MG63 (cell line): ENCODE measurements at regions not wholly inside any gene's neighbourhood (a gene's known extent, or its start where the extent isn't known, plus 50 kb on each side); places are given as distances from the start of the nearest gene placed in this dataset.
"Not testable (repeated sequence)": the region's sequence is repeated elsewhere in the genome, so short reads cannot be mapped to it uniquely, and the experiment has no call there.

Experiments
- DNase-seq: peaks from one replicate; pipeline ENCODE4 v3.0.0-alpha.2; 2020
- H3K27me3 ChIP-seq: fragments of 250-450 bp; sonication (Bioruptor Pico); 2 replicates; pipeline ENCODE4 v1.5.1; 2020; ENCODE audit warnings: mild to moderate bottlenecking, moderate library complexity
- H3K36me3 ChIP-seq: fragments of 250-450 bp; sonication (Bioruptor Pico); 2 replicates; pipeline ENCODE4 v1.5.1; 2020; ENCODE audit warnings: mild to moderate bottlenecking, moderate library complexity
- H3K4me3 ChIP-seq: fragments of 250-450 bp; sonication (Bioruptor Pico); 2 replicates; pipeline ENCODE4 v1.5.1; 2020; ENCODE audit warnings: mild to moderate bottlenecking, moderate library complexity
- H3K9me3 ChIP-seq: fragments of 250-450 bp; sonication (Bioruptor Pico); 2 replicates; pipeline ENCODE4 v1.5.1; 2020; ENCODE audit warnings: mild to moderate bottlenecking, moderate library complexity

DNA sequence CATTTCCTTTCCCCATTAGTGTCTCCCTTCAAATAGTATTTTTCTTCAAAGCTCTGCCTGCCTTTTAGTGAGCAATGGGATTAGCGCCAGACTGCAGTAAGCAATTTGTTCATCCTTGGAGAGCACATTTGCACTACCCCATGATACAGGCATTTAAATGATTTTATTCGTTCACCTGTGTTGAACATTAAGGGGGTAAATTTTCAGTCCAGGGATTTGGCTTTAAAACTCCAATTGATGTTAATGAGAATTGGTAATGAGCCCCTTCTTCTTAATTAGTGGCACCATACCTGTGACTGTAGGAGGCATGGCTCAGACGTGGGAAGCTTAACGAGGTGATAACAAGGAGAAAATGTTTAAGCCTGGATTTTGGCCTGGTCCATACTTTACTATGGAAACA lies 161.4 kb upstream of the NANOGP8 start:
- DNase-seq: no peak
- no peaks in the 10 kb centered on the region for H3K9me3 ChIP-seq

DNA sequence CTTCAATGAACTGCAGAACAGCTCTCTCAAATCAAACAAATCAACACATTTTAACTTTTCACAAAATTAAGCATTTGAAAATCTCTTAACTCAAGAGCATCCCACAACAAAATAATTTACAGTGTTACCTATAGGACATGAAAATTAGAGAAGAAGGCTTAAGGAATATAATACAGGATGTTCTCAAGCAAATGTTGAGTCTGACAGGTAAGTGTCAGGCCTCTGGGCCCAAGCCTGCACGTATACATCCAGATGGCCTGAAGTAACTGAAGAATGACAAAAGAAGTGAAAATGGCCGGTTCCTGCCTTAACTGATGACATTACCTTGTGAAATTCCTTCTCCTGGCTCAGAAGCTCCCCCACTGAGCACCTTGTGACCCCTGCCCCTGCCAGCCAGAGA lies 160.6 kb upstream of the NANOGP8 start:
- not testable (repeated sequence) for H3K4me3 ChIP-seq, H3K36me3 ChIP-seq, H3K9me3 ChIP-seq, H3K27me3 ChIP-seq, DNase-seq

More for the DNA sequence above, 161.4 kb upstream of the NANOGP8 start:
- Histone ChIP-seq H3K36me3 (no peaks in the 10 kb centered on the region), H3K27me3 (no peaks in the 10 kb centered on the region), H3K4me3 (no peak overlapping the region)

DNA sequence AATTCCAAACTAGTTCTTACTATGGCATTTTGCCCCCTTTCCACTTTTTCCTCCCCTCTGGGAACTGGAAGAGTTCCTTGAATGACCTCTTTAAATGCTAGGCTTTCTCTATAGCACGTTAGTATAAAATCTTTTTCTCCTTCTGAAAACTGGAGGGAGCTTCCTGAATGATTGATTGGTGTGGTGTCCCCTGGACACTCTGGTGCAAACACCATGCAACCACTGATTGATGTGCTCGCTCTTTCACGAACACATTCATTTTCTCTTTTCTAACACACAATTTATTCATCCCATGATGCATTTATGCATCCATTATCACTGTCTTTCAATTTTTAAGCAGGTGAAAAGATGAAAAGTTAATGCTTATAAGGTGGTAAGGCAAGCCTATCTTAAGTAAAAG lies 159.1 kb upstream of the NANOGP8 start:
- DNase-seq: no peak
- no peak overlapping the region for H3K4me3 ChIP-seq

DNA sequence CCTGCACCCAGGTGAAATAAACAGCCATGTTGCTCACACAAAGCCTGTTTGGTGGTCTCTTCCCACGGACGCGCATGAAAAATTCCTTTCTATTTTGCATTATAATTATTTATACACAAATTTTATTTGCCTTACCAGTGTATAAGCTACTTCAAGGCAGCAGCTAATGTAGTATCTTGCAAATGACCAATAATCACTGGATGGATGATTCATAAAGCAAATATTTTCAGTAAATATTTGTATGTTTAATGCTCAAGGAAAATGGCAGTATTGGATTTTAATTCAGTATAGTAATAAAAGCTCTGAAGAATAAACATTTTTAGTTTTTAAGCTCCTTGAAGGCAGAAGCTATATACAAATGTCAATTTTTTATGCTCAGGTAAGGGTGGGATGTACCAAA lies 158.7 kb upstream of the NANOGP8 start:
- DNase-seq: no peak
- Histone ChIP-seq H3K4me3 (no peak overlapping the region), H3K27me3 (no peaks in the 10 kb centered on the region), H3K36me3 (no peaks in the 10 kb centered on the region), H3K9me3 (no peaks in the 10 kb centered on the region)

More for the DNA sequence above, 159.1 kb upstream of the NANOGP8 start:
- Histone ChIP-seq H3K36me3 (no peaks in the 10 kb centered on the region), H3K27me3 (no peaks in the 10 kb centered on the region), H3K9me3 (no peaks in the 10 kb centered on the region)

DNA sequence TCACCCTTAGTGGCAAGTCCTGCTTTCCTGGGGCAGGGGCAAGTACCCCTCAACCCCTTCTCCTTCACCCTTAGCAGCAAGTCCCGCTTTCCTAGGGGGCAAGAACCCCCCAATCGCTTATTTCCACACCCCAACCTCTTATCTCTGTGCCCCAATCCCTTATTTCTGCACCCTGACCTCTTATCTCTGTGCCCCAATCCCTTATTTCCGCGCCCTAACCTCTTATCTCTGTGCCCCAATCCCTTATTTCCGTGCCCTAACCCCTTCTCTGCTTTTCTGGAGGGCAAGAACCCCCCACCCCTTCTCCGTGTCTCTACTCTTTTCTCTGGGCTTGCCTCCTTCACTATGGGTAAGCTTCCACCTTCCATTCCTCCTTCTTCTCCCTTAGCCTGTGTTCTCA lies 154.6 kb upstream of the NANOGP8 start:
- H3K27me3 ChIP-seq, H3K4me3 ChIP-seq, H3K36me3 ChIP-seq, DNase-seq, H3K9me3 ChIP-seq: not testable (repeated sequence)

DNA sequence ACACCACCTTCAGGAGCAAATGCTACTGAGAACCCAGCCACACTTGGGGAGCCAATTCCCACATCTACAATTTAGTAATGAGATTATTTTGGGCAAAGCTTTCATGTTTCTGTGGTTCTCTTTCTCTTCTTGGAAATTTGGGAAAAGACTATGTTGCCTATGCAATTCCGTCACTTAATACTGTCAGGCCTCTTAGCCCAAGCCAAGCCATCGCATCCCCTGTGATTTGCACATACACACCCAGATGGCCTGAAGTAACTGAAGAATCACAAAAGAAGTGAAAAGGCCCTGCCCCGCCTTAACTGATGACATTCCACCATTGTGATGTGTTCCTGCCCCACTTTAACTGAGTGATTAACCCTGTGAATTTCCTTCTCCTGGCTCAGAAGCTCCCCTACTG lies 153.4 kb upstream of the NANOGP8 start:
- H3K36me3 ChIP-seq, H3K9me3 ChIP-seq, H3K27me3 ChIP-seq, DNase-seq, H3K4me3 ChIP-seq: not testable (repeated sequence)

DNA sequence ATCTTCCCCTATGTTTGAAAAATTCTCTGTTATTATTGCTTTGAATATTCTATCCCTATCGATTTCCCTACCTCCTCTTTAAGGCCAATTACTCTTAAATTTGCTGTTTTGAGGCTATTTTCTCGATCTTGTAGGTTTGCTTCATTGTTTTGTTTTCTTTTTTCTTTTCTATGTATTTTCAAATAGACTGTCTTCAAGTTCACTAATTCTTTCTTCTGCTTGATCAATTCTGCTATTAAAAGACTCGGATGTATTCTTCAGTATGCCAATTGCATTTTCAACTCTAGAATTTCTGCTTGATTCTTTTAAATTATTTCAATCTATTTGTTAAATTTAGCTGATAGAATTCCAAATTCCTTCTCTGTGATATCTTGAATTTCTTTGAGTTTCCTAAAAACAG lies 144.0 kb upstream of the NANOGP8 start:
- Histone ChIP-seq H3K36me3 (no peaks in the 10 kb centered on the region), H3K27me3 (no peaks in the 10 kb centered on the region), H3K4me3 (no peak overlapping the region), H3K9me3 (no peaks in the 10 kb centered on the region; the same call in 1 of the 2 replicates)
- DNase-seq: no peak

DNA sequence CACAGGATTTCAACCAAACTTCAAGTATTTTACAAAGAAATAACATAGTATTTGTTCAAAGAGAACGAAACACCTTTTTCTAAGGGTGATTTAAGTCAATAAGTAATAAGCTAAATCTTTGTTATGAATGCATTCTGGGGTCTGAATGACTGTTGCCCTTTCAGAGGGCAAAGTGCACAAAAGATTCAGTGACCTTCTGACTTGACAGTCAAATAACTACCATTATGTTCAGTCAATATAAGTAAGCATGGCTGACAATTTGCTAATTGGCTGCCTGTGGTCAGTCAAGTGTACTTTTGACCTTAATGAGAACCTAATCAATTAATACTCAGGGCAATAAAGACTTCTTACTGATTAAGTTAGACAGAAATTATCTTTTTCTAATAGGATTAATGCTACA lies 133.1 kb upstream of the NANOGP8 start:
- no peaks in the 10 kb centered on the region for H3K27me3 ChIP-seq
- no peaks in the 10 kb centered on the region for H3K36me3 ChIP-seq
- H3K4me3 ChIP-seq: no peak overlapping the region
- no peaks in the 10 kb centered on the region for H3K9me3 ChIP-seq
- no peak for DNase-seq

DNA sequence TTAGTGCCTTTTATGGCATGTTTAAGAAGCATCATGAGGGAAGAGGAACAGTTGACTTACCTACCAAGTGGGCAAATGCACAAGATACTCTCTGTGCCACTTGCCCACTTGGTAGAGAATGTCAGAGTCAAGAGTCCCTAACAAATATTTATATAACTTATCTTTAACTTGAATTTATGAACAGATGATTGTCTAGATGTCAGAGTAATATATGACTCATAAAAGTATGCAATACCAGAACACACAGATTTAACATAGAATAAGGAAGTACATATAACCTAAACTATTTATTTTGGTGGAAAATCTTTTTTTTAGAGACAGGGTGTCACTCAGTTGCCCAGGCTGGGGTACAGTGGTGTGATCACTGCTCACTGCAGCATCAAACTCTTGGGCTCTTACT lies 130.0 kb upstream of the NANOGP8 start:
- no peak for DNase-seq
- Histone ChIP-seq H3K36me3 (no peaks in the 10 kb centered on the region), H3K27me3 (no peaks in the 10 kb centered on the region), H3K4me3 (no peak overlapping the region), H3K9me3 (no peaks in the 10 kb centered on the region)

DNA sequence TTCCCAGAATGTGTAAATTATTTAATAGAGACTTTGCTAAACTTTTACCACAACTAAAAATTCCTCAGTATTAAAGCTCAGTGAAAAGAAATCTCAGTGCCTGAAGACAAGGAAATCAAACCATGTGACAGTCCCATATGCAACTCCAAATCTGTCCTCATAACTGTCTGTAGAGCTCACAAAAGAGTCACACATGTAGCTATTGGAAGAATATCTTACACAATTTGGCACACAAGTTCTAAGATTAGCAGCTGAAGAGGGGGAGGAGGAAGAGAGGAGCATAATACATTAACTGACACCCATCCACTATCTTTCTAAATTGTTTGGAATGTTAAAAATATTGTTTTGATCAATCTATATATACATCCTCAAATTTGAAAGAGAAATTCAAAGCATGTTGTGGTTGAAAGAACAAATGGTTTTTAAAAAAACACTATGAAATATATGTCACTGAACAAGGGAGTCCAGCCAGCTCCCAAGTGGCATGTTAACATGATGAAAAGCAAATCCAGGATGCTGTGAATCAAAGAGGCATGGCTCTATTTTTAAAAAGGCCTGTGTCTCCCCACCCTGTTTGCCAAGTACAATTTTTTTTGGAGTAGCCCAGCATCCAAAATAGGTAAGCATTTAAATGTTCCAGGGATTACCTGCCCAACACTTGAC lies 126.3 kb upstream of the NANOGP8 start:
- H3K36me3 ChIP-seq: no peaks in the 10 kb centered on the region
- no peaks in the 10 kb centered on the region for H3K9me3 ChIP-seq
- no peaks in the 10 kb centered on the region for H3K27me3 ChIP-seq
- no peak overlapping the region for H3K4me3 ChIP-seq
- no peak for DNase-seq

DNA sequence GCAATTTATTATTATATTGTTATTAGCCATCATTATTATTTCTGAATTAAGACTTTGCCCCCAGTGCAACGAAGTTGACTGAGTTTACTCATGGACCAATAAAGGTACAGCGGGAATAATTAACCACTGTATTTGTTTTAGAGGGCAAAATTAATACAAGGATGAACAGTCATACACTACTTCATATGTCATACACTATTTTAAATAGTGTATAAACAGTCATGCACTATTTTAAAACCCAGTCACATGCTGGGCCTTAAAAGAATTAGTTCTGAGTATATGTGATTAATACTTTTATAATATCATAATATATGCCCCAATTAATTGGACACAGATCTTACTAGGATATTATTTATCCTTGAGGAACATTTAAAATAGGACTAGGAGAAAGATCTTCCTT lies 125.3 kb upstream of the NANOGP8 start:
- DNase-seq: no peak
- Histone ChIP-seq H3K4me3 (no peak overlapping the region), H3K36me3 (no peaks in the 10 kb centered on the region), H3K27me3 (no peaks in the 10 kb centered on the region), H3K9me3 (no peaks in the 10 kb centered on the region)

DNA sequence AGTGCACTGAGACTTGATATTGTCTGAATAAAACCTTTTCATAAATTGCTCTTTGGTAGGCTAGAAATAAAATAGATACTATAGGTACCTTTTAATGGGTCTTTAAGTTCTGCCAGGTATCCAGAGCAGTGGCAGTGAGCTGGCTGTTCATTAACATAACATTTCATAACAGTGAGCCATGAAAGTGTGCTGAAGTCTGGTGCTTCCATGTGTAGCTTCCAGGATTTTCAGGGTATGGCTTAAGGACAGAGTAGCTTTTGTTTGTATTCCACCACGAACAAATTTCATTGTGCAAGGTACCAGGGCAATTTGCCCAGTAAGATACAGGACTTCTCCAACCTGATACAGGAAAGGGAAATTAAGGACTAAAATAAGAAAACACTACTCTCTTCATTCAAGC lies 124.7 kb upstream of the NANOGP8 start:
- H3K4me3 ChIP-seq: no peak overlapping the region
- H3K36me3 ChIP-seq: no peaks in the 10 kb centered on the region
- no peak for DNase-seq
- H3K27me3 ChIP-seq: no peaks in the 10 kb centered on the region
- no peaks in the 10 kb centered on the region for H3K9me3 ChIP-seq

DNA sequence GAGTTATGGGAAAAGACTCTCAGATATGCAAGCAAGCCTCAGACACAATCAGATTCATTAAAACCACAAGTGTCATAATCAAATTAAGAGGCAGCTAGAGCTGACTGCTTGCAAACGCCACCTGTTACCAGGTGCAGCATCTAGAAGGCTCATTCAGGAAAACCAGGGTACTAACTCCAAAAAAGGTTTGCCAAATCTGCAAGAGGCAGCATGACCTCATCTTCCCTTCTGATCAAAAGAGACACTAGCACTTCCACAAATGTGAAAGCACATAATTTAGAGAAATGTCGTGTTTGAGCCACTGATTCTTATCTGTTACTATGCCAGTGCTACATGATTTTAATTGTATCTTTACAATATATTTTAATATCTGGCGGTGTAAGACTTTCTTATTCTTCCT lies 123.3 kb upstream of the NANOGP8 start:
- H3K4me3 ChIP-seq: no peak overlapping the region
- DNase-seq: no peak
- H3K36me3 ChIP-seq: no peaks in the 10 kb centered on the region
- H3K9me3 ChIP-seq: no peaks in the 10 kb centered on the region
- no peaks in the 10 kb centered on the region for H3K27me3 ChIP-seq

DNA sequence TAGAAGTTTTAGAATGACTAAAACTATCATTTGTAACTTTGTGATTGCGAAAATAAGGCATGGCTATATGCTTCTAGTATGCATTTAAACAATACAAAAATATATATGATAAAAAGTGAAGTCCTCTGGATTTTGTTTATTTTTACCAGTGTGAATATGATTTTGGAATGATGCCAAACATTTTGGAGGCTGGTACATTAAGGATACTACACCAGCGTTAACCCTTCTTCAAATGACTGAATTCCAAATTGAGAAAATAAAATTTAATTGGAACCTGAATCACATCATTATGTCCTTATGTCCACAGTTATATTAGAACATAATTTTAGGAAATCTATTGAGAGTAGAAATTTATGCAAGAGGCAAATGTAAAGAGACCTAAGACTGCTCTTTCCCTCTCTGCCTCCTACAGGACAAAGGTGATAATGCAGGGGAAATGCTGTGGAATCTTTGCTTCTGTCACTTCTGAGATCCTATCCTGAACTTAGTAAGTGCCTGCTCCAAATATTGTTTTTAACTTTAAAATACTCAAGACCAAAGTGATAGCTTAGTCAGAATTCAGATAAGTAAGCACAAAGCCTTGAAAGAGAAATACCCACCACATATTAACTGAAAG lies 121.1 kb upstream of the NANOGP8 start:
- Histone ChIP-seq H3K27me3 (no peaks in the 10 kb centered on the region), H3K9me3 (no peaks in the 10 kb centered on the region), H3K36me3 (no peaks in the 10 kb centered on the region), H3K4me3 (no peak overlapping the region)
- no peak for DNase-seq

DNA sequence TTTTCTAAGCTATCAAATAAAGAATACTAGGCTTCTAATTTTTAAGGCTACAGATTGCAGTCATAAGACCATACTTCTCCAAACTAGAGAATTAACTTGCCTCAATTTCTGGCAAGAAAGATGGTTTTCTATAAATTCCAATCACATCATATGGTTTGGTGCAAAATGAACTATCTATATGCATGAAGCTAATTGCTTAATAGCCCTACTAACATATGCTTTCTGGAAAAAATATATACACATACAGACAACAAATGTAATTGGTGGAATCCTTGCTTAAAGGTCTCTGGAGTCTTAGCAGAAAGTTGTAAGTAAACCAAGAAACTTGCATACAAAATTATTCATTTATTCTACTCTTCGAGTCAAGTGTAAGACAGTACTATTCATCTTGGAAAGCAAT lies 113.1 kb upstream of the NANOGP8 start:
- H3K27me3 ChIP-seq: no peaks in the 10 kb centered on the region
- H3K36me3 ChIP-seq: no peaks in the 10 kb centered on the region
- no peak overlapping the region for H3K4me3 ChIP-seq
- H3K9me3 ChIP-seq: no peaks in the 10 kb centered on the region
- no peak for DNase-seq

DNA sequence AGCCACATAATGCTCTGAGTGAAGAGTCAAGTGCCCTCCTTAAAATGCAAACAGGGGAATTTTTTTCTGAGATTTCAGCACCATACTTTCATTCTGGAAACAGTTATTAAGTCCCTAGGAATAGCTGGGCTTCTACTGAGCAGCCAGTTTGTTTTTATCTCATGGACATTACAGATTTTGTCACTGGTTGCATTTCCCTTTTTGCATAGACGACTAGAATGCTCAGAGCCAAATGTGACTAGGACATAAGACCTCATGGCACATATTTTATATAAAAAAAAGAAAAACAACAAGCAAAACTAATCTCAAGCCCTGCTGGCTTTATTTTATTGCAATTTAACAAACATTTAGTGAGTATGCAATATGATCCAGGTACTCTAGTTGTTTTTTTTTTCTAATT lies 112.7 kb upstream of the NANOGP8 start:
- Histone ChIP-seq H3K27me3 (no peaks in the 10 kb centered on the region), H3K4me3 (no peak overlapping the region), H3K36me3 (no peaks in the 10 kb centered on the region), H3K9me3 (no peaks in the 10 kb centered on the region)
- no peak for DNase-seq

DNA sequence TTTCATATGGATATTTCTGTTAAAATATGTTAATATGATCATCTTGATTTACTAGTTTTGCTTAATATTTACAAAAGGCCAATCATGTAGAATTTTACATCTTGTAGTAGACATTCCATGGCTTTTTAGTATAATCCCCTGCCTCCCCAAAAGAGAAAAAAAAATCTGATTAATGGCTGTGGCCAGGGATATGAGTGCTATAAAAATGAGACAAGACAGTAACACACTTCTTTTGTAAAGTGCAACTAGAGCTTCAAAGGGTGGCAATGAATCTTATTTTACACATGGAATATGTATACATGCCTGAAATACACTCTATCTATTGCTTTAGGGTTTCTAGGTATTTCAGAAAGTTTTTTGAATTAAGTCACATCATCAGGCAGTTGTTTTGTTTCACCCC lies 112.2 kb upstream of the NANOGP8 start:
- H3K27me3 ChIP-seq: no peaks in the 10 kb centered on the region
- DNase-seq: no peak

DNA sequence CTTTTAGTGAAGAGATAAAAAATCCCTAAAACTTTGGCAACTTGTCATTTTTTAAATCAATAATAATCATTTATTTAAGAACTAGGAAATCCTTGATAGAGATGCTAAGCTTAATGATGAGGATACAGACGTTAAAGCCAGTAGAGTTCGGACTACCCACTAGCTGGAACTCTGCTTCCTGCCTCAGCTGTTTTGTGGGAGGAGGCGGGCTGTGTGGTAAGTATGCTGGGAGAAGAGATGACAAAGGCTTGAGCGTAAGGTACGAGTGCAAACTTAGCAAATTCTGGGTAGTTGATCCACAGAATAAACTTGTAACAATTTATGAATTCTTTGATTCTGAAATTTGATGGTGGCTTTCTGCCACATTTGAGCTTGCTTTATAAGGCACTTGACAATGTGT lies 111.2 kb upstream of the NANOGP8 start:
- H3K36me3 ChIP-seq: no peaks in the 10 kb centered on the region
- no peaks in the 10 kb centered on the region for H3K27me3 ChIP-seq
- H3K4me3 ChIP-seq: no peak overlapping the region
- peaks cover 13% of the 10 kb centered on the region for H3K9me3 ChIP-seq
- DNase-seq: no peak

More for the DNA sequence above, 112.2 kb upstream of the NANOGP8 start:
- Histone ChIP-seq H3K36me3 (no peaks in the 10 kb centered on the region), H3K4me3 (no peak overlapping the region), H3K9me3 (peaks cover 3% of the 10 kb centered on the region; the same call in 1 of the 2 replicates)
